HCT116 (cell line): ENCODE measurements at regions not wholly inside any gene's neighbourhood (a gene's known extent, or its start where the extent isn't known, plus 50 kb on each side); places are given as distances from the start of the nearest gene placed in this dataset.
"Not testable (repeated sequence)": the region's sequence is repeated elsewhere in the genome, so short reads cannot be mapped to it uniquely, and the experiment has no call there.

ENCODE experiments used
- ATAC-seq: fragments of 200-7000 bp; cut with Tn5 transposase; 2 replicates; pipeline ENCODE4 v1.9.1; 2020; ENCODE audit warnings: mild to moderate bottlenecking, moderate library complexity
- BruUV-seq: library from RNA; stranded (reverse); fragments of 400-500 nt; replicated peaks from 2 replicates; lab custom pipeline; 2021; lab: Mats Ljungman, UMichigan
- CTCF ChIA-PET: fragments of 300-600 bp; sonication (Branson Sonifier 250); formaldehyde crosslinking; loops from one replicate; lab custom pipeline; 2021; ENCODE audit warnings: antibody characterized with exemption; lab: Charles Lee
- POLR2A ChIA-PET: fragments of 300-600, 350-600 bp; sonication (Branson Sonifier 250); formaldehyde crosslinking; loops from one replicate; lab custom pipeline; 2021; ENCODE audit warnings: antibody characterized with exemption; lab: Charles Lee
- RAD21 ChIA-PET, 2 experiments: fragments of 300-600 bp; sonication (Branson Sonifier 250); formaldehyde crosslinking; loops; one replicate each; lab custom pipeline; 2023; ENCODE audit warnings: low total read pairs in 2 of 2; ENCODE audit not compliant: uncharacterized antibody in 2 of 2, unreplicated experiment in 2 of 2, low non-redundant PET in 1 of 2; lab: Charles Lee
- DNase-seq: peaks from one replicate; pipeline ENCODE4 v3.0.0-alpha.2; 2010; ENCODE audit warnings: low read depth, low spot score
- H2AFZ ChIP-seq: fragments of 200-600 bp; shearing (Covaris generic), sonication (generic); 2 replicates; pipeline ENCODE4 v1.6.1; 2017; ENCODE audit warnings: low read depth, mixed run types, mixed read lengths, antibody characterized with exemption, low read length; ENCODE audit not compliant: poor library complexity, severe bottlenecking
- H3K27ac ChIP-seq: 2 replicates; pipeline ENCODE4 v1.5.1; 2012; ENCODE audit warnings: low read depth, low read length
- H3K27me3 ChIP-seq: fragments of 200-600 bp; sonication (generic); 2 replicates; pipeline ENCODE4 v1.6.1; 2016; ENCODE audit warnings: mixed run types, low read length, mixed read lengths; ENCODE audit not compliant: insufficient read depth
- H3K36me3 ChIP-seq, 2 experiments: fragments of 200-500 bp in 1 of 2; fragments of 200-600 bp in 1 of 2; sonication (Bioruptor generic) in 1 of 2; sonication (generic) in 1 of 2; 2 replicates each; pipeline versions ENCODE4 v1.5.1 to v1.6.1; 2014 to 2016; ENCODE audit warnings: low read length in 2 of 2, inconsistent platforms in 1 of 2, mixed read lengths in 1 of 2, mixed run types in 1 of 2; ENCODE audit not compliant: insufficient read depth in 2 of 2, control insufficient read depth in 1 of 2
- H3K4me1 ChIP-seq, 2 experiments: fragments of 200-600 bp in 1 of 2; sonication (generic) in 1 of 2; 2 replicates each; pipeline versions ENCODE4 v1.5.1 to v1.6.1; 2012 to 2017; ENCODE audit warnings: low read length in 2 of 2, inconsistent platforms in 1 of 2, mild to moderate bottlenecking in 1 of 2, mixed read lengths in 1 of 2, mixed run types in 1 of 2, moderate library complexity in 1 of 2; ENCODE audit not compliant: insufficient read depth in 2 of 2, control insufficient read depth in 1 of 2
- H3K4me2 ChIP-seq: fragments of 200-600 bp; sonication (generic); 2 replicates; pipeline ENCODE4 v1.6.1; 2017; ENCODE audit warnings: mixed run types, low read length, mixed read lengths
- H3K4me3 ChIP-seq, 2 experiments: fragments of 200-600 bp in 1 of 2; sonication (generic) in 1 of 2; replicated peaks in 1 of 2; 2 replicates each; pipeline ENCODE4 v1.5.1; 2011 to 2016; ENCODE audit warnings: low read length in 2 of 2, control low read depth in 1 of 2, low read depth in 1 of 2, mild to moderate bottlenecking in 1 of 2, mixed read lengths in 1 of 2, mixed run types in 1 of 2
- H3K79me2 ChIP-seq: fragments of 200-600 bp; sonication (generic); 2 replicates; pipeline ENCODE4 v1.6.1; 2017; ENCODE audit warnings: mild to moderate bottlenecking, mixed run types, low read length, moderate library complexity, mixed read lengths; ENCODE audit not compliant: insufficient read depth
- H3K9ac ChIP-seq: fragments of 200-600 bp; sonication (generic); 2 replicates; pipeline ENCODE4 v1.6.1; 2016; ENCODE audit warnings: low read length, mixed read lengths
- H3K9me2 ChIP-seq: fragments of 200-600 bp; sonication (generic), shearing (Covaris generic); 2 replicates; pipeline ENCODE4 v1.6.1; 2017; ENCODE audit warnings: mixed run types, mild to moderate bottlenecking, moderate library complexity; ENCODE audit not compliant: insufficient read depth
- H3K9me3 ChIP-seq, 2 experiments: fragments of 200-500 bp in 1 of 2; fragments of 200-600 bp in 1 of 2; sonication (Bioruptor generic) in 1 of 2; sonication (generic) in 1 of 2; 2 replicates each; pipeline ENCODE4 v1.6.1; 2014 to 2017; ENCODE audit warnings: low read length in 2 of 2, mixed read lengths in 2 of 2, inconsistent platforms in 1 of 2, low read depth in 1 of 2, mild to moderate bottlenecking in 1 of 2, mixed run types in 1 of 2, moderate library complexity in 1 of 2; ENCODE audit not compliant: control insufficient read depth in 1 of 2, insufficient read depth in 1 of 2
- H4K20me1 ChIP-seq: fragments of 200-600 bp; sonication (generic), shearing (Covaris generic); 2 replicates; pipeline ENCODE4 v1.6.1; 2017; ENCODE audit warnings: mixed run types, mild to moderate bottlenecking, moderate library complexity; ENCODE audit not compliant: insufficient read depth
- CEBPB ChIP-seq: IDR thresholded peaks from 2 replicates; pipeline ENCODE4 v1.6.1; 2012; ENCODE audit warnings: low read depth
- EGR1 ChIP-seq: IDR thresholded peaks from 2 replicates; pipeline ENCODE4 v1.6.1; 2012; ENCODE audit warnings: low read depth
- ELF1 ChIP-seq: IDR thresholded peaks from 2 replicates; pipeline ENCODE4 v1.6.1; 2012; ENCODE audit warnings: low read depth, borderline replicate concordance
- FOSL1 ChIP-seq: IDR thresholded peaks from 2 replicates; pipeline ENCODE4 v1.6.1; 2012; ENCODE audit warnings: low read depth
- SIN3A ChIP-seq: IDR thresholded peaks from 2 replicates; pipeline ENCODE4 v1.6.1; 2012; ENCODE audit warnings: low read depth
- SP1 ChIP-seq: IDR thresholded peaks from 2 replicates; pipeline ENCODE4 v1.6.1; 2012; ENCODE audit warnings: low read depth
- SRF ChIP-seq: IDR thresholded peaks from 2 replicates; pipeline ENCODE4 v1.6.1; 2012; ENCODE audit warnings: low read depth
- ZNF274 ChIP-seq: fragments of 200-500 bp; sonication (Bioruptor generic); IDR thresholded peaks from 2 replicates; pipeline ENCODE4 v1.6.1; 2014; ENCODE audit warnings: mild to moderate bottlenecking, low read depth, low read length, inconsistent platforms
- intact Hi-C: fragments of 100-400 bp; cut with micrococcal nuclease; formaldehyde crosslinking; loops from 2 replicates; pipeline ENCODE4 v1.10.0; 2022

- Histone ChIP-seq H3K9me2 (no peaks in the 10 kb centered on the region), H3K4me3 (no peak overlapping the region), H2AFZ (no peak overlapping the region), H3K79me2 (no peaks in the 10 kb centered on the region), H3K27me3 (no peaks in the 10 kb centered on the region), H3K27ac (no peak overlapping the region), H3K9me3 (no peaks in the 10 kb centered on the region), H3K36me3 (no peaks in the 10 kb centered on the region), H3K4me1 (peaks cover 0 to 6% of the 10 kb centered on the region in 2 experiments; a peak in 1 of 4 replicates), H4K20me1 (no peaks in the 10 kb centered on the region)
- no peak for ATAC-seq
- CTCF ChIA-PET: no interaction called here
- RAD21 ChIA-PET: no interaction called here
- DNase-seq: no peak
- POLR2A ChIA-PET: no interaction called here
- no peak for TF ChIP-seq SRF
- TF ChIP-seq, all 23 proteins: peak for 0
- Histone ChIP-seq H3K9ac (no peak overlapping the region), H3K4me2 (no peak overlapping the region)
- no TSS peak for BruUV-seq
- intact Hi-C loops: no loop called here
Observed at GRCh38 chr1:204014336-204014735, 58.6 kb upstream of the SOX13 start.

- H2AFZ ChIP-seq, H3K36me3 ChIP-seq, H3K9me2 ChIP-seq, ATAC-seq, BruUV-seq, RAD21 ChIA-PET, POLR2A ChIA-PET, H3K9me3 ChIP-seq, CTCF ChIA-PET, H3K4me3 ChIP-seq, intact Hi-C loops, H3K27ac ChIP-seq, H3K4me2 ChIP-seq, DNase-seq, H3K79me2 ChIP-seq, H3K9ac ChIP-seq, H3K4me1 ChIP-seq, H3K27me3 ChIP-seq, H4K20me1 ChIP-seq: not testable (repeated sequence)
Observed at GRCh38 chr1:204014961-204015360, 58.0 kb upstream of the SOX13 start.

GRCh38 chr1:204017032-204017431 lies 55.9 kb upstream of the SOX13 start:
- RAD21 ChIA-PET: no interaction called here
- Histone ChIP-seq H4K20me1 (no peaks in the 10 kb centered on the region), H3K9me3 (no peaks in the 10 kb centered on the region), H3K9ac (no peak overlapping the region), H3K27me3 (no peaks in the 10 kb centered on the region), H3K36me3 (no peaks in the 10 kb centered on the region), H3K9me2 (no peaks in the 10 kb centered on the region), H2AFZ (no peak overlapping the region), H3K4me3 (no peak overlapping the region), H3K27ac (no peak overlapping the region), H3K4me2 (no peak overlapping the region), H3K79me2 (no peaks in the 10 kb centered on the region), H3K4me1 (peaks cover 0 to 6% of the 10 kb centered on the region in 2 experiments; a peak in 1 of 4 replicates)
- POLR2A ChIA-PET: no interaction called here
- CTCF ChIA-PET: no interaction called here
- ATAC-seq (no peak), DNase-seq (no peak)
- intact Hi-C loops: no loop called here
- BruUV-seq: no TSS peak
- TF ChIP-seq EGR1 (no peak), SIN3A (no peak), CEBPB (no peak), SP1 (no peak), ELF1 (no peak), ZNF274 (no peak), FOSL1 (no peak)
